Keratinocyte (primary cell): ENCODE measurements at regions not wholly inside any gene's neighbourhood (a gene's known extent, or its start where the extent isn't known, plus 50 kb on each side); places are given as distances from the start of the nearest gene placed in this dataset.

Source experiments
- EZH2 ChIP-seq: IDR thresholded peaks from one replicate; pipeline ENCODE4 v1.6.1; 2012; ENCODE audit warnings: inconsistent platforms, mild to moderate bottlenecking, low read length, moderate library complexity
- TF ChIP-seq, protein P1 (sequence below), 3 experiments: IDR thresholded peaks in 1 of 3; conservative IDR thresholded peaks in 1 of 3; optimal IDR thresholded peaks in 1 of 3; 2 replicates in 2 of 3; 3 replicates in 1 of 3; pipeline versions ENCODE3 to v1.5.1; 2011; ENCODE audit warnings: low read length in 3 of 3, mild to moderate bottlenecking in 3 of 3, moderate library complexity in 2 of 3, control low read depth in 1 of 3, inconsistent platforms in 1 of 3; ENCODE audit not compliant: insufficient read depth in 2 of 3; ENCODE audit errors: extremely low read depth in 1 of 3

- TF ChIP-seq, protein P1, sequence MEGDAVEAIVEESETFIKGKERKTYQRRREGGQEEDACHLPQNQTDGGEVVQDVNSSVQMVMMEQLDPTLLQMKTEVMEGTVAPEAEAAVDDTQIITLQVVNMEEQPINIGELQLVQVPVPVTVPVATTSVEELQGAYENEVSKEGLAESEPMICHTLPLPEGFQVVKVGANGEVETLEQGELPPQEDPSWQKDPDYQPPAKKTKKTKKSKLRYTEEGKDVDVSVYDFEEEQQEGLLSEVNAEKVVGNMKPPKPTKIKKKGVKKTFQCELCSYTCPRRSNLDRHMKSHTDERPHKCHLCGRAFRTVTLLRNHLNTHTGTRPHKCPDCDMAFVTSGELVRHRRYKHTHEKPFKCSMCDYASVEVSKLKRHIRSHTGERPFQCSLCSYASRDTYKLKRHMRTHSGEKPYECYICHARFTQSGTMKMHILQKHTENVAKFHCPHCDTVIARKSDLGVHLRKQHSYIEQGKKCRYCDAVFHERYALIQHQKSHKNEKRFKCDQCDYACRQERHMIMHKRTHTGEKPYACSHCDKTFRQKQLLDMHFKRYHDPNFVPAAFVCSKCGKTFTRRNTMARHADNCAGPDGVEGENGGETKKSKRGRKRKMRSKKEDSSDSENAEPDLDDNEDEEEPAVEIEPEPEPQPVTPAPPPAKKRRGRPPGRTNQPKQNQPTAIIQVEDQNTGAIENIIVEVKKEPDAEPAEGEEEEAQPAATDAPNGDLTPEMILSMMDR (optimal IDR thresholded peaks at IDR 0.05 in 1 of 3, IDR thresholded peaks at IDR 0.05 in 1 of 3, conservative IDR thresholded peaks at IDR 0.05 in 1 of 3; ENCODE audit: extremely low read depth in 1 of 3, insufficient read depth in 2 of 3, low read length in 3 of 3) = no peak
- TF ChIP-seq EZH2 = no peak
Measured at GRCh38 chr7:115273139-115273772, 351.4 kb downstream of the MDFIC start.
